Thyroid gland (tissue), 4 donors: ENCODE measurements at regions not wholly inside any gene's neighbourhood (a gene's known extent, or its start where the extent isn't known, plus 50 kb on each side); places are given as distances from the start of the nearest gene placed in this dataset.

Experiments used
- DNase-seq, 2 donors: peaks; one replicate each; pipeline ENCODE4 v3.0.0-alpha.2; 2019
- H3K27ac ChIP-seq, 3 donors: fragments of 200-600 bp; sonication (generic); 1 replicate in 2 of 3; 2 replicates in 1 of 3; pipeline ENCODE4 v1.5.1; 2016 to 2019; ENCODE audit warnings: mild to moderate bottlenecking in 1 of 3, moderate library complexity in 1 of 3
- H3K27me3 ChIP-seq: fragments of 200-600 bp; sonication (generic); one replicate; pipeline ENCODE4 v1.5.1; 2019
- H3K36me3 ChIP-seq, 2 donors: fragments of 200-600 bp; sonication (generic); one replicate each; pipeline ENCODE4 v1.5.1; 2016 to 2019
- H3K4me1 ChIP-seq, 2 donors: fragments of 200-600 bp; sonication (generic); one replicate each; pipeline ENCODE4 v1.5.1; 2017 to 2019
- H3K4me3 ChIP-seq, 3 donors: fragments of 200-600 bp; sonication (generic); replicated peaks in 1 of 3; 1 replicate in 2 of 3; 2 replicates in 1 of 3; pipeline ENCODE4 v1.5.1; 2016; ENCODE audit warnings: mild to moderate bottlenecking in 1 of 3
- H3K9me3 ChIP-seq: fragments of 200-600 bp; sonication (generic); one replicate; pipeline ENCODE4 v1.5.1; 2017
- CTCF ChIP-seq, 6 experiments: fragments of 200-600 bp in 3 of 6; fragments of 450-650 bp in 3 of 6; sonication (generic) in 3 of 6; IDR thresholded peaks; one replicate each; pipeline ENCODE4 v1.5.1; 2016 to 2019; ENCODE audit warnings: antibody characterized with exemption in 6 of 6, mild to moderate bottlenecking in 2 of 6, inconsistent platforms in 1 of 6, moderate library complexity in 1 of 6
- POLR2A ChIP-seq, 2 donors: fragments of 450-650 bp; IDR thresholded peaks; one replicate each; pipeline ENCODE4 v1.6.1; 2017; ENCODE audit warnings: antibody characterized with exemption in 2 of 2, mild to moderate bottlenecking in 2 of 2, moderate library complexity in 1 of 2
- WGBS, 2 donors: methylation state at CpG; one replicate each; pipeline ENCODE4 v1.1.5; 2017; 5-methylcytosine and 5-hydroxymethylcytosine counted together
- intact Hi-C: fragments of 100-400 bp; cut with DNase I; formaldehyde crosslinking; loops from one replicate; pipeline ENCODE4 v1.15.1; 2023

- no peaks in the 10 kb centered on the region for H3K36me3 ChIP-seq
- no peak overlapping the region for H3K27ac ChIP-seq
- H3K9me3 ChIP-seq, result no peaks in the 10 kb centered on the region
- H3K4me1 ChIP-seq, result no peaks in the 10 kb centered on the region
- no peak for DNase-seq
- no peak for TF ChIP-seq CTCF (IDR thresholded peaks at IDR 0.05)
- TF ChIP-seq POLR2A (IDR thresholded peaks at IDR 0.05), result no peak
- H3K4me3 ChIP-seq, result no peak overlapping the region
- intact Hi-C loops, result no loop called here
- no peaks in the 10 kb centered on the region for H3K27me3 ChIP-seq
These were observed 540.7 kb upstream of the SLITRK5 start for GRCh38 chr13:87130423-87130822.

GRCh38 chr13:87131611-87132010, 539.6 kb upstream of the SLITRK5 start:
- Histone ChIP-seq H3K36me3 (no peaks in the 10 kb centered on the region), H3K9me3 (no peaks in the 10 kb centered on the region), H3K4me3 (no peak overlapping the region), H3K4me1 (no peaks in the 10 kb centered on the region), H3K27ac (no peak overlapping the region), H3K27me3 (no peaks in the 10 kb centered on the region)
- 27 to 34% methylated on average over 2 of the region's 2 CpGs for WGBS, 2 donors
- intact Hi-C loops, result no loop called here
- DNase-seq, result no peak
- TF ChIP-seq CTCF (IDR thresholded peaks at IDR 0.05) (no peak), POLR2A (IDR thresholded peaks at IDR 0.05) (no peak)

- no peak for TF ChIP-seq POLR2A (IDR thresholded peaks at IDR 0.05)
- TF ChIP-seq CTCF (IDR thresholded peaks at IDR 0.05), result no peak
- no peak for DNase-seq
- H3K9me3 ChIP-seq, result no peaks in the 10 kb centered on the region
- no peak overlapping the region for H3K27ac ChIP-seq
- H3K4me1 ChIP-seq, result no peaks in the 10 kb centered on the region
- intact Hi-C loops, result no loop called here
- no peaks in the 10 kb centered on the region for H3K27me3 ChIP-seq
- H3K36me3 ChIP-seq, result no peaks in the 10 kb centered on the region
- no peak overlapping the region for H3K4me3 ChIP-seq
- 92 to 93% methylated on average over 3 of the region's 3 CpGs for WGBS, 2 donors
These were observed 532.3 kb upstream of the SLITRK5 start for GRCh38 chr13:87138866-87139265.

- Histone ChIP-seq H3K4me1 (no peaks in the 10 kb centered on the region), H3K9me3 (no peaks in the 10 kb centered on the region), H3K27ac (no peak overlapping the region), H3K36me3 (no peaks in the 10 kb centered on the region), H3K27me3 (no peaks in the 10 kb centered on the region), H3K4me3 (no peak overlapping the region)
- DNase-seq, result no peak
- intact Hi-C loops, result no loop called here
- TF ChIP-seq CTCF (IDR thresholded peaks at IDR 0.05) (no peak), POLR2A (IDR thresholded peaks at IDR 0.05) (no peak)
These were observed 524.1 kb upstream of the SLITRK5 start for GRCh38 chr13:87147076-87147475.

GRCh38 chr13:87153371-87153770, 517.8 kb upstream of the SLITRK5 start:
- no peak overlapping the region for H3K4me3 ChIP-seq
- WGBS, 2 donors, result 94 to 98% methylated on average over 3 of the region's 3 CpGs
- no peak for DNase-seq
- no peaks in the 10 kb centered on the region for H3K4me1 ChIP-seq
- no peaks in the 10 kb centered on the region for H3K9me3 ChIP-seq
- H3K27ac ChIP-seq, result no peak overlapping the region
- TF ChIP-seq CTCF (IDR thresholded peaks at IDR 0.05) (no peak), POLR2A (IDR thresholded peaks at IDR 0.05) (no peak)
- intact Hi-C loops, result no loop called here
- no peaks in the 10 kb centered on the region for H3K36me3 ChIP-seq
- H3K27me3 ChIP-seq, result no peaks in the 10 kb centered on the region
